ENCODE measurements at regions not wholly inside any gene's neighbourhood (a gene's known extent, or its start where the extent isn't known, plus 50 kb on each side); places are given as distances from the start of the nearest gene placed in this dataset.

GRCh38 chr4:71659979-71660378, 123.9 kb downstream of the GC start (continued):
- TF ChIP-seq ZNF280A (IDR thresholded peaks at IDR 0.05; ENCODE audit: low read depth, partially characterized antibody), result no peak
- no peak for TF ChIP-seq MEF2A (IDR thresholded peaks at IDR 0.05; ENCODE audit: control insufficient read depth, low read depth, low read length)
- no peak for TF ChIP-seq JUND (IDR thresholded peaks at IDR 0.05; ENCODE audit: borderline replicate concordance, low read depth, low read length)
- no peak for TF ChIP-seq JUND (tag; IDR thresholded peaks at IDR 0.05; ENCODE audit: borderline replicate concordance, low read depth, low read length)
- no peak for TF ChIP-seq IRF1 (CRISPR knock-in tag; IDR thresholded peaks at IDR 0.05; ENCODE audit: borderline replicate concordance)
- no peak for TF ChIP-seq PML (IDR thresholded peaks at IDR 0.05; ENCODE audit: low read length)
- no peak for TF ChIP-seq ZNF124 (CRISPR knock-in tag; IDR thresholded peaks at IDR 0.05)
- no peak for TF ChIP-seq ZNF551 (CRISPR knock-in tag; IDR thresholded peaks at IDR 0.05)
- no peak for TF ChIP-seq ELF2 (CRISPR knock-in tag; IDR thresholded peaks at IDR 0.05)
- TF ChIP-seq TEAD2 (tag; IDR thresholded peaks at IDR 0.05), result no peak
- TF ChIP-seq MED1 (CRISPR knock-in tag; IDR thresholded peaks at IDR 0.05; ENCODE audit: borderline replicate concordance), result no peak

GRCh38 chr4:71648923-71649322, 135.0 kb downstream of the GC start:
- no peaks in the 10 kb centered on the region for H3K4me1 ChIP-seq (replicated peaks in 1 of 2; ENCODE audit: control insufficient read depth in 2 of 2, insufficient read depth in 2 of 2, low read length in 2 of 2)
- H3K27me3 ChIP-seq (ENCODE audit: control insufficient read depth in 2 of 2, insufficient read depth in 2 of 2, low read length in 2 of 2), result no peaks in the 10 kb centered on the region
- no peak overlapping the region for H3K27ac ChIP-seq (ENCODE audit: extremely low read depth, low read depth, low read length)
- H4K20me1 ChIP-seq (replicated peaks; ENCODE audit: control insufficient read depth, insufficient read depth, low read length), result no peaks in the 10 kb centered on the region
- in situ Hi-C loops (cut with MboI) (no loop called here), intact Hi-C loops (cut with micrococcal nuclease) (no loop called here)
- H3K79me2 ChIP-seq (ENCODE audit: control insufficient read depth, insufficient read depth, low read length), result no peaks in the 10 kb centered on the region
- H3K9me1 ChIP-seq (ENCODE audit: control insufficient read depth, insufficient read depth, low read length), result no peaks in the 10 kb centered on the region
- H2AFZ ChIP-seq (ENCODE audit: low read depth, low read length), result no peak overlapping the region
- H3K9me3 ChIP-seq (replicated peaks; ENCODE audit: control insufficient read depth, insufficient read depth, low read depth, low read length), result no peaks in the 10 kb centered on the region
- H3K4me3 ChIP-seq, result no peak overlapping the region
- no peaks in the 10 kb centered on the region for H3K36me3 ChIP-seq (ENCODE audit: control insufficient read depth, insufficient read depth, low read length)
- H3K4me2 ChIP-seq (ENCODE audit: insufficient read depth, low read length), result no peak overlapping the region
- FAIRE-seq, result no peak
- ChIA-PET CTCF (ENCODE audit: low intra/inter-chr PET ratio) (no interaction called here), POLR2A (no interaction called here)
- no peak for ATAC-seq
- no peak overlapping the region for H3K9ac ChIP-seq (ENCODE audit: insufficient read depth in 1 of 2, low read depth in 2 of 2, low read length in 2 of 2)
- no TSS peak for BruUV-seq (replicated peaks)
- DNase-seq (ENCODE audit: extremely low read depth in 1 of 4, low spot score in 3 of 4), result no peak
- 0% methylated on average over 1 of the region's 1 CpG for WGBS (ENCODE audit: insufficient coverage, low coverage, missing lambda C conversion rate)
- TF ChIP-seq ZBTB34 (CRISPR knock-in tag; IDR thresholded peaks at IDR 0.05), result no peak
- no peak for TF ChIP-seq KAT2B (IDR thresholded peaks at IDR 0.05; ENCODE audit: low read depth, low read length)
- no peak for TF ChIP-seq ARID3A (IDR thresholded peaks at IDR 0.05; ENCODE audit: borderline replicate concordance, low read depth, low read length)
- TF ChIP-seq WHSC1 (IDR thresholded peaks at IDR 0.05; ENCODE audit: low read length), result no peak
- no peak for TF ChIP-seq ZBTB8A (IDR thresholded peaks at IDR 0.05; ENCODE audit: partially characterized antibody)
- no peak for TF ChIP-seq NCOA1 (IDR thresholded peaks at IDR 0.05; ENCODE audit: low read depth)
